ENCODE measurements at regions not wholly inside any gene's neighbourhood (a gene's known extent, or its start where the extent isn't known, plus 50 kb on each side); places are given as distances from the start of the nearest gene placed in this dataset.

- ATAC-seq (replicated peaks; ENCODE audit: extremely low read depth, poor library complexity, severe bottlenecking), result no peak
- no peaks in the 10 kb centered on the region for H3K4me1 Mint-ChIP-seq
Observed at GRCh38 chr1:30508611-30509010, 214.8 kb downstream of the MATN1 start.

GRCh38 chr1:30508175-30508448 lies 215.3 kb downstream of the MATN1 start:
- DNase-seq (ENCODE audit: low spot score in 2 of 2) (no peak), ATAC-seq (replicated peaks; ENCODE audit: extremely low read depth, poor library complexity, severe bottlenecking) (no peak)
- H3K27me3 Mint-ChIP-seq, result peaks cover 69% of the 10 kb centered on the region
- no peak overlapping the region for H3K27ac Mint-ChIP-seq (ENCODE audit: low read depth)
- H3K4me1 Mint-ChIP-seq, result no peaks in the 10 kb centered on the region
- no peaks in the 10 kb centered on the region for H3K36me3 Mint-ChIP-seq (ENCODE audit: insufficient read depth)
- H3K9me3 Mint-ChIP-seq, result no peaks in the 10 kb centered on the region
- H3K4me3 Mint-ChIP-seq, result no peak overlapping the region

More at GRCh38 chr1:30508611-30509010, 214.8 kb downstream of the MATN1 start:
- Mint-ChIP-seq H3K9me3 (no peaks in the 10 kb centered on the region), H3K27ac (ENCODE audit: low read depth) (no peak overlapping the region), H3K4me3 (no peak overlapping the region), H3K27me3 (peaks cover 64% of the 10 kb centered on the region), H3K36me3 (ENCODE audit: insufficient read depth) (no peaks in the 10 kb centered on the region)
- DNase-seq (ENCODE audit: low spot score in 2 of 2), result no peak

- peaks cover 69% of the 10 kb centered on the region for H3K27me3 Mint-ChIP-seq
- no peaks in the 10 kb centered on the region for H3K4me1 Mint-ChIP-seq
- H3K27ac Mint-ChIP-seq (ENCODE audit: low read depth), result no peak overlapping the region
- no peaks in the 10 kb centered on the region for H3K36me3 Mint-ChIP-seq (ENCODE audit: insufficient read depth)
- no peak for ATAC-seq (replicated peaks; ENCODE audit: extremely low read depth, poor library complexity, severe bottlenecking)
- DNase-seq (ENCODE audit: low spot score in 2 of 2), result no peak
- no peak overlapping the region for H3K4me3 Mint-ChIP-seq
- no peaks in the 10 kb centered on the region for H3K9me3 Mint-ChIP-seq
Observed at GRCh38 chr1:30507401-30508174, 215.8 kb downstream of the MATN1 start.

GRCh38 chr1:30507016-30507312 lies 216.4 kb downstream of the MATN1 start:
- H3K27me3 Mint-ChIP-seq, result peaks cover 63% of the 10 kb centered on the region
- DNase-seq (ENCODE audit: low spot score in 2 of 2), result no peak
- H3K27ac Mint-ChIP-seq (ENCODE audit: low read depth), result no peak overlapping the region
- no peaks in the 10 kb centered on the region for H3K4me1 Mint-ChIP-seq
- H3K9me3 Mint-ChIP-seq, result no peaks in the 10 kb centered on the region
- no peak overlapping the region for H3K4me3 Mint-ChIP-seq
- ATAC-seq (replicated peaks; ENCODE audit: extremely low read depth, poor library complexity, severe bottlenecking), result no peak
- H3K36me3 Mint-ChIP-seq (ENCODE audit: insufficient read depth), result no peaks in the 10 kb centered on the region

- ATAC-seq (replicated peaks; ENCODE audit: extremely low read depth, poor library complexity, severe bottlenecking) (no peak), DNase-seq (ENCODE audit: low spot score in 2 of 2) (no peak)
- Mint-ChIP-seq H3K4me3 (no peak overlapping the region), H3K4me1 (no peaks in the 10 kb centered on the region), H3K9me3 (peaks cover 2% of the 10 kb centered on the region), H3K27me3 (peaks cover 59% of the 10 kb centered on the region), H3K27ac (ENCODE audit: low read depth) (no peak overlapping the region), H3K36me3 (ENCODE audit: insufficient read depth) (no peaks in the 10 kb centered on the region)
Observed at GRCh38 chr1:30506291-30507015, 216.9 kb downstream of the MATN1 start.

GRCh38 chr1:30505853-30506252 lies 217.5 kb downstream of the MATN1 start:
- no peak overlapping the region for H3K4me3 Mint-ChIP-seq
- DNase-seq (ENCODE audit: low spot score in 2 of 2) (no peak), ATAC-seq (replicated peaks; ENCODE audit: extremely low read depth, poor library complexity, severe bottlenecking) (no peak)
- no peaks in the 10 kb centered on the region for H3K36me3 Mint-ChIP-seq (ENCODE audit: insufficient read depth)
- H3K9me3 Mint-ChIP-seq, result peaks cover 8% of the 10 kb centered on the region
- H3K27me3 Mint-ChIP-seq, result peaks cover 59% of the 10 kb centered on the region
- H3K4me1 Mint-ChIP-seq, result no peaks in the 10 kb centered on the region
- H3K27ac Mint-ChIP-seq (ENCODE audit: low read depth), result no peak overlapping the region

- ATAC-seq (replicated peaks; ENCODE audit: extremely low read depth, poor library complexity, severe bottlenecking), result no peak
- Mint-ChIP-seq H3K4me3 (no peak overlapping the region), H3K36me3 (ENCODE audit: insufficient read depth) (no peaks in the 10 kb centered on the region), H3K4me1 (no peaks in the 10 kb centered on the region), H3K27me3 (peaks cover 11% of the 10 kb centered on the region), H3K27ac (ENCODE audit: low read depth) (no peak overlapping the region), H3K9me3 (no peaks in the 10 kb centered on the region)
- DNase-seq (ENCODE audit: low spot score in 2 of 2), result no peak
Observed at GRCh38 chr1:30492451-30492850, 230.9 kb downstream of the MATN1 start.

- ATAC-seq (replicated peaks; ENCODE audit: extremely low read depth, poor library complexity, severe bottlenecking) (no peak), DNase-seq (ENCODE audit: low spot score in 2 of 2) (no peak)
- Mint-ChIP-seq H3K27me3 (peaks cover 11% of the 10 kb centered on the region), H3K4me3 (no peak overlapping the region), H3K4me1 (no peaks in the 10 kb centered on the region), H3K27ac (ENCODE audit: low read depth) (no peak overlapping the region), H3K36me3 (ENCODE audit: insufficient read depth) (no peaks in the 10 kb centered on the region), H3K9me3 (no peaks in the 10 kb centered on the region)
Observed at GRCh38 chr1:30491831-30492230, 231.6 kb downstream of the MATN1 start.

- no peak for ATAC-seq (replicated peaks; ENCODE audit: extremely low read depth, poor library complexity, severe bottlenecking)
- H3K27ac Mint-ChIP-seq (ENCODE audit: low read depth), result no peak overlapping the region
- H3K4me1 Mint-ChIP-seq, result no peaks in the 10 kb centered on the region
- no peak overlapping the region for H3K4me3 Mint-ChIP-seq
- H3K9me3 Mint-ChIP-seq, result no peaks in the 10 kb centered on the region
- H3K36me3 Mint-ChIP-seq (ENCODE audit: insufficient read depth), result no peaks in the 10 kb centered on the region
- peaks cover 11% of the 10 kb centered on the region for H3K27me3 Mint-ChIP-seq
- no peak for DNase-seq (ENCODE audit: low spot score in 2 of 2)
Observed at GRCh38 chr1:30490554-30491053, 232.8 kb downstream of the MATN1 start.

- Mint-ChIP-seq H3K4me1 (no peaks in the 10 kb centered on the region), H3K4me3 (no peak overlapping the region), H3K36me3 (ENCODE audit: insufficient read depth) (no peaks in the 10 kb centered on the region), H3K27ac (ENCODE audit: low read depth) (no peak overlapping the region), H3K9me3 (no peaks in the 10 kb centered on the region), H3K27me3 (peaks cover 9% of the 10 kb centered on the region)
- no peak for ATAC-seq (replicated peaks; ENCODE audit: extremely low read depth, poor library complexity, severe bottlenecking)
- DNase-seq (ENCODE audit: low spot score in 2 of 2), result no peak
Observed at GRCh38 chr1:30489737-30490389, 233.5 kb downstream of the MATN1 start.

- H3K4me3 Mint-ChIP-seq, result no peak overlapping the region
- no peak for ATAC-seq (replicated peaks; ENCODE audit: extremely low read depth, poor library complexity, severe bottlenecking)
- H3K27me3 Mint-ChIP-seq, result no peaks in the 10 kb centered on the region
Observed at GRCh38 chr1:30488324-30488913, 235.0 kb downstream of the MATN1 start.

GRCh38 chr1:30487042-30487441 lies 236.3 kb downstream of the MATN1 start:
- H3K9me3 Mint-ChIP-seq, result peaks cover 1% of the 10 kb centered on the region
- H3K4me1 Mint-ChIP-seq, result no peaks in the 10 kb centered on the region
- H3K27me3 Mint-ChIP-seq, result no peaks in the 10 kb centered on the region
- no peak overlapping the region for H3K27ac Mint-ChIP-seq (ENCODE audit: low read depth)
- H3K4me3 Mint-ChIP-seq, result no peak overlapping the region
- no peak for ATAC-seq (replicated peaks; ENCODE audit: extremely low read depth, poor library complexity, severe bottlenecking)
- DNase-seq (ENCODE audit: low spot score in 2 of 2), result no peak
- H3K36me3 Mint-ChIP-seq (ENCODE audit: insufficient read depth), result no peaks in the 10 kb centered on the region

More at GRCh38 chr1:30488324-30488913, 235.0 kb downstream of the MATN1 start:
- H3K9me3 Mint-ChIP-seq, result no peaks in the 10 kb centered on the region
- H3K36me3 Mint-ChIP-seq (ENCODE audit: insufficient read depth), result no peaks in the 10 kb centered on the region
- H3K4me1 Mint-ChIP-seq, result no peaks in the 10 kb centered on the region
- no peak overlapping the region for H3K27ac Mint-ChIP-seq (ENCODE audit: low read depth)
- no peak for DNase-seq (ENCODE audit: low spot score in 2 of 2)
